H9 (cell line): ENCODE measurements at regions not wholly inside any gene's neighbourhood (a gene's known extent, or its start where the extent isn't known, plus 50 kb on each side); places are given as distances from the start of the nearest gene placed in this dataset.

Source experiments
- DNase-seq: peaks from one replicate; pipeline ENCODE4 v3.0.0-alpha.2; 2017
- H2AFZ ChIP-seq: one replicate; pipeline ENCODE4 v1.6.1; 2013; ENCODE audit warnings: mild to moderate bottlenecking, low read length, control low read depth, moderate library complexity
- H2AK5ac ChIP-seq: 2 replicates; pipeline ENCODE4 v1.6.1; 2013; ENCODE audit warnings: low read length, control low read depth, mixed read lengths; ENCODE audit not compliant: insufficient read length
- H2BK120ac ChIP-seq: one replicate; pipeline ENCODE4 v1.6.1; 2013; ENCODE audit warnings: low read depth, mild to moderate bottlenecking, low read length, control low read depth, inconsistent platforms; ENCODE audit not compliant: poor library complexity, severe bottlenecking
- H2BK12ac ChIP-seq: 2 replicates; pipeline ENCODE4 v1.6.1; 2013; ENCODE audit warnings: low read length, control low read depth, mixed read lengths, low read depth; ENCODE audit not compliant: insufficient read length
- H2BK15ac ChIP-seq: 2 replicates; pipeline ENCODE4 v1.6.1; 2013; ENCODE audit warnings: low read depth, low read length, control low read depth
- H2BK20ac ChIP-seq: one replicate; pipeline ENCODE4 v1.6.1; 2013; ENCODE audit warnings: low read depth, mild to moderate bottlenecking, low read length, control low read depth, inconsistent platforms; ENCODE audit not compliant: poor library complexity, severe bottlenecking
- H2BK5ac ChIP-seq: 2 replicates; pipeline ENCODE4 v1.6.1; 2013; ENCODE audit warnings: low read length, control low read depth, mixed read lengths; ENCODE audit not compliant: insufficient read length
- H3K14ac ChIP-seq: 2 replicates; pipeline ENCODE4 v1.6.1; 2013; ENCODE audit warnings: low read length, control low read depth; ENCODE audit not compliant: insufficient read depth
- H3K18ac ChIP-seq: 2 replicates; pipeline ENCODE4 v1.6.1; 2013; ENCODE audit warnings: low read depth, mild to moderate bottlenecking, mixed read lengths, low read length, control low read depth; ENCODE audit not compliant: insufficient read length
- H3K23ac ChIP-seq: 2 replicates; pipeline ENCODE4 v1.6.1; 2013; ENCODE audit warnings: low read length, control low read depth, mixed read lengths, low read depth; ENCODE audit not compliant: insufficient read length
- H3K23me2 ChIP-seq: 2 replicates; pipeline ENCODE4 v1.6.1; 2013; ENCODE audit warnings: low read depth, mild to moderate bottlenecking, mixed read lengths, low read length, control low read depth; ENCODE audit not compliant: insufficient read length, poor library complexity, severe bottlenecking
- H3K27ac ChIP-seq: 2 replicates; pipeline ENCODE4 v1.5.1; 2013; ENCODE audit warnings: low read length, control low read depth, mixed read lengths, low read depth; ENCODE audit not compliant: insufficient read length
- H3K27me3 ChIP-seq: 2 replicates; pipeline ENCODE4 v1.6.1; 2013; ENCODE audit warnings: low read length, control low read depth, inconsistent platforms; ENCODE audit not compliant: insufficient read depth
- H3K4ac ChIP-seq: 2 replicates; pipeline ENCODE4 v1.6.1; 2013; ENCODE audit warnings: low read depth, mild to moderate bottlenecking, control low read depth, inconsistent platforms, low read length, moderate library complexity
- H3K4me1 ChIP-seq: 2 replicates; pipeline ENCODE4 v1.6.1; 2013; ENCODE audit warnings: low read length, control low read depth, inconsistent platforms; ENCODE audit not compliant: insufficient read depth
- H3K4me2 ChIP-seq: 2 replicates; pipeline ENCODE4 v1.6.1; 2013; ENCODE audit warnings: low read length, control low read depth, mixed read lengths; ENCODE audit not compliant: insufficient read length, insufficient read depth
- H3K56ac ChIP-seq: 2 replicates; pipeline ENCODE4 v1.6.1; 2013; ENCODE audit warnings: low read depth, mild to moderate bottlenecking, mixed read lengths, low read length, control low read depth; ENCODE audit not compliant: insufficient read length
- H3K79me1 ChIP-seq: 2 replicates; pipeline ENCODE4 v1.6.1; 2013; ENCODE audit warnings: low read depth, mild to moderate bottlenecking, moderate library complexity, low read length, control low read depth, inconsistent platforms; ENCODE audit not compliant: insufficient read depth, poor library complexity, severe bottlenecking
- H3K79me2 ChIP-seq: 2 replicates; pipeline ENCODE4 v1.6.1; 2013; ENCODE audit warnings: low read length, control low read depth, inconsistent platforms; ENCODE audit not compliant: insufficient read depth
- H3K9ac ChIP-seq: 2 replicates; pipeline ENCODE4 v1.6.1; 2013; ENCODE audit warnings: low read length, control low read depth, mixed read lengths; ENCODE audit not compliant: insufficient read length; ENCODE audit errors: extremely low read depth
- H3K9me3 ChIP-seq: one replicate; pipeline ENCODE4 v1.6.1; 2013; ENCODE audit warnings: low read depth, low read length, inconsistent platforms; ENCODE audit not compliant: control insufficient read depth
- H3T11ph ChIP-seq: one replicate; pipeline ENCODE4 v1.6.1; 2013; ENCODE audit warnings: mild to moderate bottlenecking, low read length, control low read depth, inconsistent platforms
- H4K20me1 ChIP-seq: one replicate; pipeline ENCODE4 v1.6.1; 2013; ENCODE audit not compliant: control insufficient read depth, insufficient read length, insufficient read depth
- H4K5ac ChIP-seq: 2 replicates; pipeline ENCODE4 v1.6.1; 2013; ENCODE audit warnings: low read depth, mild to moderate bottlenecking, mixed read lengths, low read length, control low read depth; ENCODE audit not compliant: insufficient read length
- H4K8ac ChIP-seq: replicated peaks from 2 replicates; pipeline ENCODE4 v1.6.1; 2013; ENCODE audit warnings: low read length, control low read depth, mixed read lengths, low read depth; ENCODE audit not compliant: insufficient read length
- H4K91ac ChIP-seq: 2 replicates; pipeline ENCODE4 v1.6.1; 2013; ENCODE audit warnings: low read depth, mild to moderate bottlenecking, moderate library complexity, mixed read lengths, low read length, control low read depth; ENCODE audit not compliant: insufficient read length
- H3K27ac Mint-ChIP-seq, 3 experiments: 2 replicates in 2 of 3; 3 replicates in 1 of 3; pipeline ENCODE4 v1.8.0; 2020 to 2021; ENCODE audit warnings: mixed read lengths in 3 of 3, mild to moderate bottlenecking in 1 of 3, moderate library complexity in 1 of 3
- H3K27me3 Mint-ChIP-seq: 2 replicates; pipeline ENCODE4 v1.8.0; 2021; ENCODE audit warnings: low read depth, mild to moderate bottlenecking, moderate library complexity, mixed read lengths
- H3K36me3 Mint-ChIP-seq, 3 experiments: 2 replicates in 2 of 3; 3 replicates in 1 of 3; pipeline ENCODE4 v1.8.0; 2020 to 2021; ENCODE audit warnings: low read depth in 3 of 3, mixed read lengths in 3 of 3; ENCODE audit not compliant: insufficient read depth in 1 of 3
- H3K4me1 Mint-ChIP-seq, 2 experiments: 2 replicates each; pipeline ENCODE4 v1.8.0; 2020; ENCODE audit warnings: mixed read lengths in 2 of 2
- H3K4me3 Mint-ChIP-seq, 2 experiments: 2 replicates in 1 of 2; 3 replicates in 1 of 2; pipeline ENCODE4 v1.8.0; 2020 to 2021; ENCODE audit warnings: mild to moderate bottlenecking in 2 of 2, mixed read lengths in 2 of 2, moderate library complexity in 1 of 2
- H3K9me3 Mint-ChIP-seq, 2 experiments: 2 replicates in 1 of 2; 3 replicates in 1 of 2; pipeline ENCODE4 v1.8.0; 2020; ENCODE audit warnings: mild to moderate bottlenecking in 2 of 2, mixed read lengths in 2 of 2, moderate library complexity in 1 of 2
- TF ChIP-seq, protein P1 (sequence below): fragments of 200-600 bp; sonication (generic); conservative IDR thresholded peaks from 3 replicates; pipeline ENCODE4 v1.8.0; 2021; ENCODE audit warnings: antibody characterized with exemption, mild to moderate bottlenecking

DNA sequence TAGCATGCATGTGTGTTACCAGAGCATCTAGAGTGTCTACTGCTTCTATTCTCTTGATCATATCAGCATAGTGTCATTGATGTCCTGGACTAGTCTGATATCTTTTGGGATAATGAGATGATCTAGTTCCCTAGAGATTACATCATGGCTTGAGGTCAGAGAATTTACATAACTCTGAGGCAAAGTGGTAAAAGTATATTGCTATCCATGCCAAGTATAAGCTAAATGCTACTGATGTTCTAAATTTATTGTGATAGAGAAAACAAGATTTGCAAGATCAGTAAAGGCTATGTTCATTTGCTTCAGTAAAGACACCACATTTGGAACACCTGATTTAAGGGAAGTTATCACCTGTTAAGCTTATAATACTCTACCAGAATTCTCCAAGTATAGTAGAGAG is 280.7 kb upstream of the PSMD7 start:
- no peaks in the 10 kb centered on the region for H3K27me3 ChIP-seq

More for the DNA sequence above, 280.7 kb upstream of the PSMD7 start:
- Histone ChIP-seq H3K4me2 (no peak overlapping the region), H2AFZ (no peak overlapping the region), H3K18ac (no peak overlapping the region), H3K27ac (no peak overlapping the region), H3K9me3 (no peaks in the 10 kb centered on the region), H4K8ac (no peak overlapping the region), H4K20me1 (no peaks in the 10 kb centered on the region), H3K9ac (no peak overlapping the region), H3K79me2 (no peaks in the 10 kb centered on the region), H3K56ac (no peak overlapping the region), H3T11ph (no peak overlapping the region), H2AK5ac (no peak overlapping the region), H2BK20ac (no peak overlapping the region), H3K79me1 (no peaks in the 10 kb centered on the region), H2BK15ac (no peak overlapping the region), H2BK120ac (no peak overlapping the region), H3K23ac (no peak overlapping the region), H4K5ac (no peak overlapping the region), H2BK5ac (no peak overlapping the region), H3K23me2 (no peaks in the 10 kb centered on the region), H3K4ac (no peak overlapping the region), H3K14ac (no peak overlapping the region), H4K91ac (no peak overlapping the region), H2BK12ac (no peak overlapping the region), H3K4me1 (peaks cover 5% of the 10 kb centered on the region)
- TF ChIP-seq, protein P1, sequence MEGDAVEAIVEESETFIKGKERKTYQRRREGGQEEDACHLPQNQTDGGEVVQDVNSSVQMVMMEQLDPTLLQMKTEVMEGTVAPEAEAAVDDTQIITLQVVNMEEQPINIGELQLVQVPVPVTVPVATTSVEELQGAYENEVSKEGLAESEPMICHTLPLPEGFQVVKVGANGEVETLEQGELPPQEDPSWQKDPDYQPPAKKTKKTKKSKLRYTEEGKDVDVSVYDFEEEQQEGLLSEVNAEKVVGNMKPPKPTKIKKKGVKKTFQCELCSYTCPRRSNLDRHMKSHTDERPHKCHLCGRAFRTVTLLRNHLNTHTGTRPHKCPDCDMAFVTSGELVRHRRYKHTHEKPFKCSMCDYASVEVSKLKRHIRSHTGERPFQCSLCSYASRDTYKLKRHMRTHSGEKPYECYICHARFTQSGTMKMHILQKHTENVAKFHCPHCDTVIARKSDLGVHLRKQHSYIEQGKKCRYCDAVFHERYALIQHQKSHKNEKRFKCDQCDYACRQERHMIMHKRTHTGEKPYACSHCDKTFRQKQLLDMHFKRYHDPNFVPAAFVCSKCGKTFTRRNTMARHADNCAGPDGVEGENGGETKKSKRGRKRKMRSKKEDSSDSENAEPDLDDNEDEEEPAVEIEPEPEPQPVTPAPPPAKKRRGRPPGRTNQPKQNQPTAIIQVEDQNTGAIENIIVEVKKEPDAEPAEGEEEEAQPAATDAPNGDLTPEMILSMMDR = no peak
- H3K36me3 Mint-ChIP-seq = peaks cover 0 to 5% (median 0%) of the 10 kb centered on the region in 3 experiments; a peak in 3 of 7 replicates
- peaks cover 20% of the 10 kb centered on the region in 2 experiments for H3K4me1 Mint-ChIP-seq
- H3K27ac Mint-ChIP-seq = no peak overlapping the region
- H3K9me3 Mint-ChIP-seq = peaks cover 3 to 7% of the 10 kb centered on the region in 2 experiments; a peak in 3 of 5 replicates
- no peak for DNase-seq
- H3K27me3 Mint-ChIP-seq = no peaks in the 10 kb centered on the region
- no peak overlapping the region for H3K4me3 Mint-ChIP-seq
